WTC11 (cell line): ENCODE measurements at regions not wholly inside any gene's neighbourhood (a gene's known extent, or its start where the extent isn't known, plus 50 kb on each side); places are given as distances from the start of the nearest gene placed in this dataset.
"Not testable (repeated sequence)": the region's sequence is repeated elsewhere in the genome, so short reads cannot be mapped to it uniquely, and the experiment has no call there.

Source experiments
- ATF3 ChIP-seq: sonication (generic); formaldehyde crosslinking; conservative IDR thresholded peaks from 2 replicates; pipeline ENCODE4 v1.8.1; 2022; ENCODE audit warnings: mild to moderate bottlenecking, missing genetic modification reagents
- CTCF ChIP-seq: fragments of 200-600 bp; IDR thresholded peaks from 2 replicates; pipeline ENCODE4 v1.8.0; 2022; ENCODE audit warnings: antibody characterized with exemption
- E2F1 ChIP-seq: sonication (generic); formaldehyde crosslinking; IDR thresholded peaks from 2 replicates; pipeline ENCODE4 v1.8.0; 2022; ENCODE audit warnings: mild to moderate bottlenecking, missing genetic modification reagents
- E2F5 ChIP-seq: sonication (generic); formaldehyde crosslinking; IDR thresholded peaks from 2 replicates; pipeline ENCODE4 v1.8.1; 2022; ENCODE audit warnings: mild to moderate bottlenecking, moderate library complexity, missing genetic modification reagents
- ELF4 ChIP-seq: sonication (generic); formaldehyde crosslinking; IDR thresholded peaks from 2 replicates; pipeline ENCODE4 v1.8.1; 2022; ENCODE audit warnings: low read depth, mild to moderate bottlenecking, moderate library complexity, missing genetic modification reagents
- HMGA2 ChIP-seq: fragments of 250-450 bp; sonication (Bioruptor Pico); IDR thresholded peaks from 2 replicates; pipeline ENCODE4 v1.4.0; 2021; ENCODE audit warnings: mild to moderate bottlenecking, moderate library complexity
- NR2C2 ChIP-seq: sonication (generic); formaldehyde crosslinking; IDR thresholded peaks from 2 replicates; pipeline ENCODE4 v1.8.0; 2022; ENCODE audit warnings: mild to moderate bottlenecking, missing genetic modification reagents
- OVOL2 ChIP-seq: fragments of 250-450 bp; sonication (Bioruptor Pico); IDR thresholded peaks from 2 replicates; pipeline ENCODE4 v1.9.0; 2021; ENCODE audit warnings: mild to moderate bottlenecking, borderline replicate concordance
- ZBTB43 ChIP-seq: sonication (generic); formaldehyde crosslinking; IDR thresholded peaks from 2 replicates; pipeline ENCODE4 v1.8.1; 2023; ENCODE audit warnings: mild to moderate bottlenecking, missing genetic modification reagents
- ZNF416 ChIP-seq: fragments of 250-450 bp; sonication (Bioruptor Pico); IDR thresholded peaks from 2 replicates; pipeline ENCODE4 v1.9.0; 2021; ENCODE audit warnings: mild to moderate bottlenecking, inconsistent platforms

- TF ChIP-seq ATF3 (CRISPR knock-in tag); NR2C2 (CRISPR knock-in tag); E2F5 (CRISPR knock-in tag); CTCF; ZNF416 (CRISPR knock-in tag); HMGA2; ZBTB43 (CRISPR knock-in tag); E2F1 (CRISPR knock-in tag); ELF4 (CRISPR knock-in tag); OVOL2 (CRISPR knock-in tag): not testable (repeated sequence)
Observed at GRCh38 chr9:87374023-87374919, 123.4 kb upstream of the DAPK1 start.
